Ishikawa (cell line): ENCODE measurements at regions not wholly inside any gene's neighbourhood (a gene's known extent, or its start where the extent isn't known, plus 50 kb on each side); places are given as distances from the start of the nearest gene placed in this dataset.

Experiments
- CREB1 ChIP-seq: IDR thresholded peaks from 2 replicates; pipeline ENCODE4 v1.6.1; 2012; ENCODE audit warnings: low read depth
- EP300 ChIP-seq: IDR thresholded peaks from 2 replicates; pipeline ENCODE4 v1.6.1; 2012; ENCODE audit warnings: borderline replicate concordance
- TAF1 ChIP-seq: IDR thresholded peaks from 2 replicates; pipeline ENCODE4 v1.6.1; 2012; ENCODE audit warnings: low read depth, mild to moderate bottlenecking
- TF ChIP-seq, protein P1 (sequence below): IDR thresholded peaks from 2 replicates; pipeline ENCODE4 v1.6.1; 2012; ENCODE audit warnings: low read depth, mild to moderate bottlenecking

DNA sequence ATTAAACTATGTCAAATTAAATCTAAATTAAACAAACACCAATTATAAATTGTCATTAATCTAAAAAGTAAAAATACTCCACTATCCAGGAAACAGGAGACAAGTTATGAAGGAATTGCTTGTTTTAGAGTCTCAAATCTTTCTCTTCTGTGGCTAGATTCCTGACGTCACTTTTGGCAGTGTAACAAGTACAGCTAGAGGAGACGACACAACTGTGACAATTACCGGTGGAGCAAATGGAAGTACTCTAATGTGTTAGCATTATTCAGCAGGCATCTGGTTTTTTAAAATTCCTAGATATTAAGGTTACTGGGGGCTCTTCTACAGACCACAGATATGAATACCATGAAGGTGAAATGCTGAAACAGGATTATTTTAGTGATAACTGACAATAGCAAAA lies 1042.7 kb downstream of the EPHA7 start:
- TF ChIP-seq, protein P1, sequence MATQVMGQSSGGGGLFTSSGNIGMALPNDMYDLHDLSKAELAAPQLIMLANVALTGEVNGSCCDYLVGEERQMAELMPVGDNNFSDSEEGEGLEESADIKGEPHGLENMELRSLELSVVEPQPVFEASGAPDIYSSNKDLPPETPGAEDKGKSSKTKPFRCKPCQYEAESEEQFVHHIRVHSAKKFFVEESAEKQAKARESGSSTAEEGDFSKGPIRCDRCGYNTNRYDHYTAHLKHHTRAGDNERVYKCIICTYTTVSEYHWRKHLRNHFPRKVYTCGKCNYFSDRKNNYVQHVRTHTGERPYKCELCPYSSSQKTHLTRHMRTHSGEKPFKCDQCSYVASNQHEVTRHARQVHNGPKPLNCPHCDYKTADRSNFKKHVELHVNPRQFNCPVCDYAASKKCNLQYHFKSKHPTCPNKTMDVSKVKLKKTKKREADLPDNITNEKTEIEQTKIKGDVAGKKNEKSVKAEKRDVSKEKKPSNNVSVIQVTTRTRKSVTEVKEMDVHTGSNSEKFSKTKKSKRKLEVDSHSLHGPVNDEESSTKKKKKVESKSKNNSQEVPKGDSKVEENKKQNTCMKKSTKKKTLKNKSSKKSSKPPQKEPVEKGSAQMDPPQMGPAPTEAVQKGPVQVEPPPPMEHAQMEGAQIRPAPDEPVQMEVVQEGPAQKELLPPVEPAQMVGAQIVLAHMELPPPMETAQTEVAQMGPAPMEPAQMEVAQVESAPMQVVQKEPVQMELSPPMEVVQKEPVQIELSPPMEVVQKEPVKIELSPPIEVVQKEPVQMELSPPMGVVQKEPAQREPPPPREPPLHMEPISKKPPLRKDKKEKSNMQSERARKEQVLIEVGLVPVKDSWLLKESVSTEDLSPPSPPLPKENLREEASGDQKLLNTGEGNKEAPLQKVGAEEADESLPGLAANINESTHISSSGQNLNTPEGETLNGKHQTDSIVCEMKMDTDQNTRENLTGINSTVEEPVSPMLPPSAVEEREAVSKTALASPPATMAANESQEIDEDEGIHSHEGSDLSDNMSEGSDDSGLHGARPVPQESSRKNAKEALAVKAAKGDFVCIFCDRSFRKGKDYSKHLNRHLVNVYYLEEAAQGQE, result no peak
- TF ChIP-seq EP300, result no peak
- TF ChIP-seq CREB1, result no peak
- no peak for TF ChIP-seq TAF1
